ENCODE measurements at regions not wholly inside any gene's neighbourhood (a gene's known extent, or its start where the extent isn't known, plus 50 kb on each side); places are given as distances from the start of the nearest gene placed in this dataset.
A peak's percentile ranks its signal among the peaks of the same experiment; 100 is the strongest.

- no peak for DNase-seq (ENCODE audit: low read depth)
- no peak overlapping the region for H3K4me3 ChIP-seq (ENCODE audit: low read depth, low read length)
- TF ChIP-seq CTCF (conservative IDR thresholded peaks at IDR 0.05; ENCODE audit: low read depth, low read length) = no peak
Observed at GRCh38 chr12:89258240-89258969, 93.9 kb downstream of the DUSP6 start.

- TF ChIP-seq CTCF (conservative IDR thresholded peaks at IDR 0.05; ENCODE audit: low read depth, low read length) = no peak
- no peak for DNase-seq (ENCODE audit: low read depth)
- H3K4me3 ChIP-seq (ENCODE audit: low read depth, low read length) = no peak overlapping the region
Observed at GRCh38 chr12:89257340-89257739, 95.0 kb downstream of the DUSP6 start.

GRCh38 chr12:89256060-89256459 lies 96.2 kb downstream of the DUSP6 start:
- no peak for TF ChIP-seq CTCF (conservative IDR thresholded peaks at IDR 0.05; ENCODE audit: low read depth, low read length)
- DNase-seq (ENCODE audit: low read depth) = no peak
- H3K4me3 ChIP-seq (ENCODE audit: low read depth, low read length) = no peak overlapping the region

- no peak overlapping the region for H3K4me3 ChIP-seq (ENCODE audit: low read depth, low read length)
- no peak for DNase-seq (ENCODE audit: low read depth)
- TF ChIP-seq CTCF (conservative IDR thresholded peaks at IDR 0.05; ENCODE audit: low read depth, low read length) = no peak
Observed at GRCh38 chr12:89253488-89253887, 98.8 kb downstream of the DUSP6 start.

- DNase-seq (ENCODE audit: low read depth) = peak; percentile 51
- no peak overlapping the region for H3K4me3 ChIP-seq (ENCODE audit: low read depth, low read length)
- no peak for TF ChIP-seq CTCF (conservative IDR thresholded peaks at IDR 0.05; ENCODE audit: low read depth, low read length)
Observed at GRCh38 chr12:89252284-89252683, 100.0 kb downstream of the DUSP6 start.

GRCh38 chr12:89251342-89252271 lies 100.7 kb downstream of the DUSP6 start:
- no peak for DNase-seq (ENCODE audit: low read depth)
- no peak overlapping the region for H3K4me3 ChIP-seq (ENCODE audit: low read depth, low read length)
- no peak for TF ChIP-seq CTCF (conservative IDR thresholded peaks at IDR 0.05; ENCODE audit: low read depth, low read length)
